Anterior cingulate cortex (tissue), 58 donors: ENCODE measurements at regions not wholly inside any gene's neighbourhood (a gene's known extent, or its start where the extent isn't known, plus 50 kb on each side); places are given as distances from the start of the nearest gene placed in this dataset.
A peak's percentile ranks its signal among the peaks of the same experiment; 100 is the strongest.

Experiments
- DNase-seq, 58 donors: peaks; one replicate each; lab custom pipeline; 2025; lab: John Stamatoyannopoulos, UW

- DNase-seq: no peak
Measured at GRCh38 chr12:78672033-78672432, 192.5 kb upstream of the SYT1 start.

GRCh38 chr12:78674311-78675090 is 190.1 kb upstream of the SYT1 start:
- peak in 4 of 58 donors; percentile 0 to 14 (median 8) for DNase-seq

GRCh38 chr12:78680596-78680995 is 184.0 kb upstream of the SYT1 start:
- DNase-seq: no peak

- no peak for DNase-seq
Measured at GRCh38 chr12:78683031-78683430, 181.5 kb upstream of the SYT1 start.

GRCh38 chr12:78683626-78684025 is 180.9 kb upstream of the SYT1 start:
- DNase-seq: no peak

- DNase-seq: no peak
Measured at GRCh38 chr12:78684419-78684818, 180.2 kb upstream of the SYT1 start.

GRCh38 chr12:78695749-78696148 is 168.8 kb upstream of the SYT1 start:
- DNase-seq: no peak

- no peak for DNase-seq
Measured at GRCh38 chr12:78696267-78696666, 168.3 kb upstream of the SYT1 start.

GRCh38 chr12:78697817-78698415 is 166.7 kb upstream of the SYT1 start:
- no peak for DNase-seq

GRCh38 chr12:78698747-78699146 is 165.8 kb upstream of the SYT1 start:
- no peak for DNase-seq

- no peak for DNase-seq
Measured at GRCh38 chr12:78700565-78700964, 164.0 kb upstream of the SYT1 start.

- DNase-seq: no peak
Measured at GRCh38 chr12:78703820-78704525, 160.6 kb upstream of the SYT1 start.

- no peak for DNase-seq
Measured at GRCh38 chr12:78711954-78712353, 152.6 kb upstream of the SYT1 start.

GRCh38 chr12:78712834-78713481 is 151.6 kb upstream of the SYT1 start:
- DNase-seq: no peak

GRCh38 chr12:78719721-78720120 is 144.9 kb upstream of the SYT1 start:
- DNase-seq: no peak

- no peak for DNase-seq
Measured at GRCh38 chr12:78721906-78722305, 142.7 kb upstream of the SYT1 start.

- DNase-seq: no peak
Measured at GRCh38 chr12:78725033-78725432, 139.5 kb upstream of the SYT1 start.

- no peak for DNase-seq
Measured at GRCh38 chr12:78725951-78726580, 138.5 kb upstream of the SYT1 start.

- DNase-seq: no peak
Measured at GRCh38 chr12:78726854-78727253, 137.7 kb upstream of the SYT1 start.

GRCh38 chr12:78732481-78732880 is 132.1 kb upstream of the SYT1 start:
- DNase-seq: no peak

GRCh38 chr12:78739653-78740052 is 124.9 kb upstream of the SYT1 start:
- DNase-seq: no peak
